ENCODE measurements at regions not wholly inside any gene's neighbourhood (a gene's known extent, or its start where the extent isn't known, plus 50 kb on each side); places are given as distances from the start of the nearest gene placed in this dataset.

GRCh38 chr3:542021-542420, 345.5 kb downstream of the CHL1 start:
- Mint-ChIP-seq H3K27ac (no peak overlapping the region), H3K9me3 (peaks cover 97% of the 10 kb centered on the region), H3K36me3 (ENCODE audit: low read depth) (peaks cover 46% of the 10 kb centered on the region), H3K27me3 (ENCODE audit: insufficient read depth, low read depth, poor library complexity) (no peaks in the 10 kb centered on the region), H3K4me3 (no peak overlapping the region), H3K4me1 (no peaks in the 10 kb centered on the region)
- H3K4me2 ChIP-seq: no peak overlapping the region
- no peaks in the 10 kb centered on the region for H3K36me3 ChIP-seq (ENCODE audit: insufficient read depth)
- H2AFZ ChIP-seq: no peak overlapping the region
- no peak overlapping the region for H3K4me3 ChIP-seq
- peaks cover 4% of the 10 kb centered on the region; the same call in 1 of the 2 replicates for H3K27me3 ChIP-seq (ENCODE audit: insufficient read depth)
- no peaks in the 10 kb centered on the region for H3K9me2 ChIP-seq (ENCODE audit: insufficient read depth)
- H3F3A ChIP-seq (replicated peaks; ENCODE audit: low read depth): no peaks in the 10 kb centered on the region
- no peak overlapping the region for H3K27ac ChIP-seq (ENCODE audit: low read depth)
- no peaks in the 10 kb centered on the region for H4K20me1 ChIP-seq (replicated peaks; ENCODE audit: insufficient read depth)
- H3K4me1 ChIP-seq (ENCODE audit: insufficient read depth): peaks cover 6% of the 10 kb centered on the region; the same call in 1 of the 2 replicates
- no peaks in the 10 kb centered on the region for H3K79me2 ChIP-seq (replicated peaks; ENCODE audit: insufficient read depth)
- TF ChIP-seq REST (IDR thresholded peaks at IDR 0.05; ENCODE audit: unreplicated experiment) (no peak), CREB1 (CRISPR knock-in tag; IDR thresholded peaks at IDR 0.05; ENCODE audit: low read depth) (no peak), STAT1 (IDR thresholded peaks at IDR 0.05; ENCODE audit: unreplicated experiment) (no peak), ZNF114 (CRISPR knock-in tag; IDR thresholded peaks at IDR 0.05) (no peak), ETS1 (IDR thresholded peaks at IDR 0.05) (no peak), JUNB (IDR thresholded peaks at IDR 0.05; ENCODE audit: unreplicated experiment) (no peak), ZNF462 (CRISPR knock-in tag; IDR thresholded peaks at IDR 0.05) (no peak), CTCF (conservative IDR thresholded peaks at IDR 0.05; ENCODE audit: low read depth in 2 of 2) (no peak), POLR2AphosphoS5 (IDR thresholded peaks at IDR 0.05; ENCODE audit: low read depth) (no peak), EZH2 (IDR thresholded peaks at IDR 0.05; ENCODE audit: low read depth, unreplicated experiment) (no peak)
- ATAC-seq (no peak), DNase-seq (ENCODE audit: low spot score) (no peak)

Measured in GM23338 (cell line).